Pons (tissue), 1 donor: ENCODE measurements at regions not wholly inside any gene's neighbourhood (a gene's known extent, or its start where the extent isn't known, plus 50 kb on each side); places are given as distances from the start of the nearest gene placed in this dataset.
"Not testable (repeated sequence)": the region's sequence is repeated elsewhere in the genome, so short reads cannot be mapped to it uniquely, and the experiment has no call there.

Experiments
- DNase-seq: peaks from one replicate; pipeline ENCODE4 v3.0.0-alpha.2; 2016; ENCODE audit warnings: low spot score

DNA sequence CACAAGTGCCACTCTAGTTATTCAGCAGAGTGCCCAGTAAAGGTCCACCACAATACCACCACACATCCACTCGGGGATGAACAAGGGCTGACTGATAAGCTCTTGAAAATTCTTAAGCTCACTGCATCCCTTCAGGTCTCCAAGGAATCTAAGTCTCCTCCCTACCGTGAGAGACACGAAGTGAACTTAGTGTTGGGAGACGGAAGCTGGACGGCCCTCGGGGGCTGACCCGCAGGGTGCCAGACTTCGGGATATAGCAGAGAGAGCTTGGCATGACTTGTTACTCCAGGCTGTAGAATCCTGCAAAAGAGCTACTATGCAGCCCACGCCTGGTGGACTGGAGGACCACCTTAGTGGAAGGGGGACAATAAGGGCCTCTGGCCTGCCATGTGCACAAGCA, 75.1 kb downstream of the LYZL1 start:
- not testable (repeated sequence) for DNase-seq

DNA sequence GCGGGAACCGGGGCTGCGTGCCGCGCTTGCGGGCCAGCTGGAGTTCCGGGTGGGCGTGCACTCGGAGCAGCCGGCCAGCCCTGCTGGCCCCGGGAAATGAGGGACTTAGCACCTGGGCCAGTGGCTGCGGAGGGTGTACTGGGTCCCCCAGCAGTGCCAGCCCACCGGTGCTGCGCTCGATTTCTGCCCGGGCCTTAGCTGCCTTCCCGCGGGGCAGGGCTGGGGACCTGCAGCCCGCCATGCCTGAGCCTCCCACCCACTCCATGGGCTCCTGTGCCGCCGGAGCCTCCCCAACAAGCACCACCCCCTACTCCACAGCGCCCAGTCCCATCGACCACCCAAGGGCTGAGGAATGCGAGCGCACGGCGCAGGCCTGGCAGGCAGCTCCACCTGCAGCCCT, 77.3 kb downstream of the LYZL1 start:
- not testable (repeated sequence) for DNase-seq

DNA sequence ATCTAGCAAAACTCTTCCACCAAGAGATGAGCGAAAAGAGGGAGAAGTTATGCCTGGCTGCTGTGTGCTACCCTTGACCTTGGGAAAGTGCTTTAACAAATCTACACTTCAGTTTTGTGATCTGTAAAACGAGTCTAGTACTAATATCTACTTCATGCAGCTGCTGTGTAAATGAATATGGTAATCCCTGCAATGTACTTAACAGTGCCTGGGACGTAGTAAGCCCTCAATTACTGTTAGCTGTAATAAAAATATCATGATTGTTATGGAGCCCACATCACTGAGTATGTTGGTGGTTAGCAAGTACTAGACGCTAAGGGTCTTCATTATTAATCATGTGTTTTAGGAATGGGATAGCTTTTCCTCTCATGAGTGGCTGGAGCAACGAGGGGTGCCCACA, 80.5 kb downstream of the LYZL1 start:
- DNase-seq, result no peak

DNA sequence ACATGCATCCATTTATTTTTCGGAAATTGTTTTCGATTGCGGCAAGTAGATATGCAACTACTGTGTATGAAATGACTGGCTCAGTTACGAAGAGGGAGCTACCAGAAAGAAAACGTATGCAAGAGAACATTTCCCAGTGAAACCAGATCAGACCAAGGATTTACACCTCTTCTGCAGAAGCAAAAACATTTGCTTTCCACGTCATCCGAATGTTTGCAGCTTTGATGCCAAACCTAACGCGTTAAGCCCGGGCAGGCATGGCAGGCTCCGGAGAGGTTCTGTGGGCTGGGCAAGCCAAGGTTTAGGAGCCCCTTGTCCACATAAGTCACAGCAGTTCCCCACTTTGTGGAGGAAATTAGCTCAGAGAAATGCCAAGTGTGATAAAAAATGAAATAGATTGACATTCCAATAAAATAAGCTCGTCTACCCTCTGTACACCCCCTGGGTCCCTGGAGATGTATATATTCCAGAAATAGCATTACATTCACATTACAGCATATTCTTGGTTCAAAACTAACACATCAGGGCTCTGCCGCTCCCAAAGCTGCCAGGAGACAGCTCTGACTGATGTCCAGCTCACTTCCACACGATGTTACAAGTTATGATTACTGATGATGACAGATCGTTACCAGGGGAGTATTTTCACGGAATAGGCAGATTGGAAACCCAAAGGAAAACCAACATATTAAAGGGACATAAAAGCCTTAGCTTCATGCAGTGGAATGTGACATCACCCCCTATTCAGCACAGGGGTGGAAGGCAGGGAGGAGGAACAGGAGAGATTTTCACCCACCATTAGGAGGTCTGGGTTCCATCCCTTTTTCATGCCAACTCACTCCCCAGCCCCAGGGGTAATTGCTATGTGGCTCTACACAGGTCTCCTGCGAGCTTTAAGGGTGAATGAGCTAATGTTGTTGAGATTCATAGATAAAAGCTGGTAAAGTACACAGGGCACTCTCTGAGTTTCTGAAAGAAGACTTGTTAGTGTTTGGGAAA, 81.5 kb downstream of the LYZL1 start:
- no peak for DNase-seq

DNA sequence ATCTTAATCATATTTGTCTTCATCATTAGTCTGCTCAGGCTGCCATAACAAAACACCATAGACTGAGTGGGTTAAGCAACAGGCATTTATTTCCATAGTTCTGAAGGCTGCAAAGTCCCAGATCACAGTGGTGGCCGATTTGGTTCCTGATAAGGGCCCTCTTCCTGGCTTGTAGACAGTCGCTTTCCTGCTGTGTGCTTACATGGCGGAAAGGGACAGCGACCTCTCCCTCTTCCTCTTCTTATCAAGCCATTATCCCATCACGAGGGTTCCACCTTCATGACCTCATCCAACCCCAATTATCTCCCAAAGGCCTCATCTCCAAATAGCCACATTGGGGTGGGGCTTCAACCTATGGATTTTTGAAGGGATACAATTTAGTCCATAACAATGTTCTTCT, 84.0 kb downstream of the LYZL1 start:
- DNase-seq, result no peak

DNA sequence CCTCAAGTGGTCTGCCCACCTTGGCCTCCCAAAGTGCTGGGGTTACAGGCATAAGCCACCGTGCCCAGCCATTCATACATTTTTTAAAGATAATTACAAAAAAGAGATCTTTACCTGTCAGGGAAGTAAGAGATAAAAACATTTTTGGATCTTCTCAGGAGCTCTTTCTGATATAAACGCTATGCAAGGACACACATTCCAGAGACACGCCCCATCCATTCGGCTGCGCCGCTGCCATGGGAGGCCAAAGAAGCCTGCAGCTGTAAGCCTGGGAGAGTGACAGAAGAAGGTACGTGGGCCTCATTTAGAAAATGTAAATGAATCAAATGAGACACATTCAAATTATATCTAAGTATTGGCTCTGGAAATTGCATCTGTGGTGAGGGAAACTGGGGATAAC, 85.3 kb downstream of the LYZL1 start:
- no peak for DNase-seq

DNA sequence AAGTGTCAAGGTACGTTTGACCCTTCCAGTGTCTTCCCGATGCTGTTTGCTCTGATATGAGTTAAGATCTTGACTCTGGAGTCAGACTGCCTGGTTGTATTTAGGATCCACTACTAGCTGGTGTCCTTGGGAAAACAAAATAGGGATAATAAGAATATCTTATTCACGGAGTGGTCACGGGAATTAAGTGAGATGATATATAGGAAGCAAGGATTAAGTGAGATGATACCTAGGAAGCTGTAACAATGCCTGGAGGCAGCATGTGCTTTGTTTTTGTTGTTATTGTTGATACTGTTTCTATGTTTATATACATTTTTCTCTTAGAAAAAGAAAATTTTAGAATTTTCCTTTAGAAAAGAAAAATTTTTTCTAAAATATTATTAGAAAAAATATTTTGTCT, 87.0 kb downstream of the LYZL1 start:
- no peak for DNase-seq

DNA sequence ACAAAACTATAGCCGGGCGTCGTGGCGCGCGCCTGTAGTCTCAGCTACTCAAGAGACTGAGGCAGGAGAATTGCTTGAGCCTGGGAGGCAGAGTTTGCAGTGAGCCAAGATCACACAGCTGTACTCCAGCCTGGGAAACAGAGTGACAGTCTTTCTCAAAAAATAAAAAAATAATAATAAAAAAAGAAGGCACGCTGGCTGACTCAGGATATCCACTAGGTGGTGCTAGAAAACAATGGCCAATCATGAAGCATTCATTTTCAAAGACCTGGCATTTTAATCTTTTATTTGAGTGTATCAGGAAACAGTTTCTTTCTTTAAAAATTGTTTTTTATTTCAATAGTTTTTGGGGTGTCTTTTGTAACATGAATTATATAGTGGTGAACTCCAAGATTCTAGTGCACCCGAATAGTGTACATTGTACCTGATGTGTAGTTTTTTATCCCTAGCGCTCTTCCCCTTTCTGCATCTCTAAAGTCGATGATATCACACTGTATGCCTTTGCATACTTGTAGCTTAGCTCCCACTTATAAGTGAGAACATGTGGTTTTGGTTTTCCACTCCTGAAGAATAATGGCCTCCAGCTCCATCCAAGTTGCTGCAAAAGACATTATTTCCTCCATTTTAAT, 88.6 kb downstream of the LYZL1 start:
- DNase-seq, result peak; percentile 6

DNA sequence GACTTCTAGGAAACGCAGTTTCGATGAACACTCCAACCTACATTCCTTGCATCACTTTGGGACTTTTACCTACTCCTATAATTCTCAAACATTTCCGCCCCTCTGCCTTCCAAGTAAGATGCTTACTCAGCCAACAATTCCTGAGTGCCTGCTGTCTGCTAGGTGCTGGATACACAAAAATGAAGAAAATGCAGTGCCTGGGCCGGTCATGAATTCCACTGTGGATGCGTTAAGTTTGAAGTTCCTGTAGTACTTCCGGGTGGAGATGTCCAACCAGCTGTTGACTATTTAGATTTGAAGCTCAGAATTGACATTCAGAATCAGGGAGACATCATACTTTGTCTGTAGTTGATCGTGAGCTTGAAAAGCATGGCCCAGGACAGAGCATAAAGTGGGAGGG, 89.2 kb downstream of the LYZL1 start:
- DNase-seq, result no peak

DNA sequence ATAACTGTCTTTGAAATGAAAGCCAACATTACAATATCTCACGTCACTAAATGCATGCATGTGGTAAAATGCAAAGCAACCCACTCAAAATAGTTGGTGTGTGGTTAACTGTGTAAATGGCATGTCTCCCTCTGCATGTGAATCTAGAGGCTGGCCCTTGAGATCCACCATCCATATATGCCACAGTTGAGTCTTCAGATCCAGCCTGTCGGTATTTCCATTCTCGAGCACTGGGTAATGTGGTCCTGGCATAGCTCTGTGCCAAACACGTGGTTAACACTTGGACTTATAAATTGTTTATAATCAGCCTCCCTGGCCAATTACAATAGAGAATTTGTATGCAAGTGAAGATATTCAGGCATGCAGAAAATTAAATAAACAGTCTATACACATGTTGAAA, 90.3 kb downstream of the LYZL1 start:
- DNase-seq, result no peak

DNA sequence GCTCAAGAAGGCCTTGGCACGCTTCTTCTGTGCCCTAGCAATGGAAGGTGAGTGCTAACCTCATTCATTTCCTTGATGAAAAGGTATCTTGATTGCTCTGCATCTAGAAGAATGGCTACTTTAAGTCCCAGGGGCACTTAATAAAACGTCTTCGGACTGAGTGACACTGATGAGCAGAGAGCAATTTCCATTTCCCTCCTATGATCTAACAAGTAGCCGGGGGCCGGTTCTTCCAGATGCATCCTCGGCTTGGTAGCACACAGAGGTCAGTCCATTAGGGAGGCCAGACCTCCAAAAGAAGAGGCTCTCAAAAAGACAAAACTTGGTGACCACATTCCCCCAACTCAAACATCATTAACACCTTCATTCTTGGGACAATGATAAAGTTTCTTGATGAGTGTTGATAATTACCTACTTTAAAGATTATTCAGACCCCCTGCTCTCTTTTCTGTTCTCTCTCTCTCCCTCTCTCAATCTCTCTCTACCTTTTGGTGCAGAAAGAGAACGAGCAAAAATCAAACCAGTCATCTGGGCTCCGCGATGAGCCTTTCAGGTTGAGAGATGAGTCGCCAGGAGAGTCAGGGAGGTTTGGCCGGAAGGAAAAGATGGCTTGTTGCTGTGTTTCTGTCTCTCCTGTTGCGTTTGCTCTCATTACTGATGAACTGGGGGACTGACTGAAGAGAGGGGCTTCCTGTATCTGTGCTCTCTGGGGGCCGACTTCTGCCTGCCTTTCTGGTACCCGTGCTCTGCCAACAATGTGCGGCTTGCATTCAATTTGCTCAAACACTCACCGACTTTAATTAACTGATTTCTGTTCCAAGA, 91.1 kb downstream of the LYZL1 start:
- not testable (repeated sequence) for DNase-seq

DNA sequence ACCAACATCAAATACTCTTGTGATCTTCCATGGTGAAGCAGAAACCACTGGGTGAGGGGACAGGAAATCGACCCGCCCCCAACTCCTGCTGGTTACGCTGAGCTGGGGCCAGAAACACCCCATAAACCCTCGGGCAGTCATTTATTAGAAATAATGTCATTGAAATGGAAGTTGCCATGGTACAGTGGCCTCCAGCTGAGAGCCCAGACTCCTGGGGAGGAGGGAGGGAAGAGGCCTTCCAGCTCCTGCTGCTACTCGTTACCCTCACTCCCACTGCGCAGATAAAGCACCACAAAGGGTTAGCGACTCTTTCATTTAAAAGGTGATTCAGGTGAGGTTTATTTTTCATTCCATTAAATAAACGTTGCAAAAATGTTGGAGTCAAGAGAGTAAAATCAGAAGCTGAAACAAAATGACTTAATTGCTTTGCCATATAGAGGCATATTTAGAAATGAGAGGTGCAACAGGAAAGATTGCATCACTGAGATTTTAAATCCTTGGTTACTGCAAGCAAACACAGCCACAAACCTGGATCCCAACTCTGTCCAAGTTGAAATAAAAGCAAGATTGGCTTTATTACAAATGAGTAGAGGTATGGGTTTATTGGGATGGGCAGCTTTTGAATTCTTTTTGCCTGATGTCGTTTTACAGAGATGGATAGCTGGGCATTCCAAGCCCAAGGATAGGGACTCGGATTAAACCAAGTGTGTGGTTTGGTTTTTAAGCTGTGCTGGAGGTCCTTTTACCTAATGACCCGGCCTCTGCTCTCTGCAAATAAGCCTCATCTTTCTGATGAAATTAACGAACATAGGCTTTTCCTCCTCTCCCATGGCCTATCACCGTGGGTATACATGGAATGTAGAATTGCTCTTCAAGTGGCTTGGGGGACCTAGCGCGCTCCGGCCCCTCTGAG, 92.0 kb downstream of the LYZL1 start:
- DNase-seq, result not testable (repeated sequence)

DNA sequence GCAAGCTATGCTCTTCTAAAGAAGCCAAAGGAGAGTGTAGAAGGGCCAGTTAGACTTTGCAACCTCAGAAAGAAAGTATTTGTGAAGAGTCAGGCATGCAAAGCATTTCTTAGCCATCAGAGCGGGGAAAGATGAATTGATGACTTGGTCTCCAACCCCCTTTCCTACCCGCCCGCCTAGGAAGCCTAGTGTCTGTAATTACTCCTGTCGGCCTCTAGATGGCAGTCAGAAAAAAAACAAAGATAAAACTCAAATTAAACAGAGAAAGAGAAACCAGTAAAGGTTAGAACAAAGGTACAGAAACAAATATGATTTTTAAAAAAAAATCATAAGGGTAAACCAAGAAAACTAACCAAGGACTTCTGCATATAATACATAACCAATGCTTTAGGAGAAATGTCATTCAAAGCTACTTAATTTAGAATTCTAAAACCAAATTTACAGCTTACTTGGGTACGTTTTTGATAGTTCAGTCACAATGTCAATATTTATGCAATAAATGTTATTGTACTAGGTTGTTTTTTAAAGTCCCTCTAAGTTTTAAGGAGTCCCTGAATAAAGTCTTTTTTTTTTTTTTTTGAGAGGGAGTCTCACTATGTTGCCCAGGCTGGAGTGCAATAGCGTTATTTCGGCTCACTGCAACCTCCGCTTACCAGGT, 97.6 kb downstream of the LYZL1 start:
- peak; percentile 34 for DNase-seq

DNA sequence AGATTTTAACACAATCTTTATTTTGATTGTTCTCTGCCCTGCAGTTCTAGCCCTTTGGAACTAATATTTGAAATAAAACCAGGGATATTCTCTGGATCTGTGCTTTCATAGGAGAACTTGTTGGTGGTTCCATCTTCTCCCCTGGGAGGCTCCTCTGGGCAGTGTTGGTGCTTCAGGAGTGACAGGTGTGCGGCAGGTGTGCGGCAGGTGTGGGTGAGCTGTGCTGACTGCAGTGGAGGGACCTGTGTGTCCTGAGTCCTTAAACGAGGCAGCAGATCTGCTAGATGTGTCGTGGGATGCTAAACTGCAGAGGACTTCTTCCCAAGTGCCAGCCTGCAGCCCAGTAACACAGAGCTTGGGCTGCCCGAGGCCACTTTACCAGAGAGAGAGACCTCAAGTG, 98.4 kb downstream of the LYZL1 start:
- DNase-seq, result no peak

DNA sequence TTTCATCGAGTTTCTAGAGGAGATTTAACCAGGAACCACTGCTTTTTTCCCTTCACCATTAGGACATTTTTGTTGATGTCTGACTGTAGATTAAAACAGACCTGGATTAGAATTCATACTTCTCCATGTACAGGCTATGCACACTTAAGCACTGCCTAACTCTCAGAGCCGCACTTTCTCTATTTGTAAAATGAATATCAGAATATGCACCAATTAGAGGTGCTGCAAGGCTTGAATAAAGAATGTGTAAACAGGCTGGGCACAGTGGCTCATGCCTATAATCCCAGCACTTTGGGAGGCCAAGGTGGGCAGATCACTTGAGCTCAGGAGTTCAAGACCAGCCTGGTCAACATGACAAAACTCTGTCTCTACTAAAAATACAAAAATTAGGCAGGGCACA, 99.2 kb downstream of the LYZL1 start:
- DNase-seq, result not testable (repeated sequence)

DNA sequence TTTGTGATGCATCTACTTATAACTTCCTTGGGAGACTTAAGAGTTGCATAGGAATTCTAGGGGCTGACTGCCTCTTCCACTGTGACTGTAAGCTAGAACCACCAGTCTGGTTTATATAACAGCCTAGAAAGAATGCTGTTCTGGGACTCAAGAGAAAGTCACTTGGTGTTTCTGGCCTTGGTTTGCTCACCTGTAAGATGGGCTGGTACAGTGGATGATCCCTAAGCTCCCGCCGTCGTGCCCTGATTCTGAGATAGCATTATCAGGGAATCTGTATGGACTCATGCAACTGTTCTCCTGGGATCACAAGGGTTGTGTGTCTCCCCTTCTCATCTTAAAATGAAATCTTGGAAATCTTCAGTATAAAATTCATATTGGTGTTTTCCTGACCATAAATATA, 100.6 kb downstream of the LYZL1 start:
- DNase-seq, result no peak

DNA sequence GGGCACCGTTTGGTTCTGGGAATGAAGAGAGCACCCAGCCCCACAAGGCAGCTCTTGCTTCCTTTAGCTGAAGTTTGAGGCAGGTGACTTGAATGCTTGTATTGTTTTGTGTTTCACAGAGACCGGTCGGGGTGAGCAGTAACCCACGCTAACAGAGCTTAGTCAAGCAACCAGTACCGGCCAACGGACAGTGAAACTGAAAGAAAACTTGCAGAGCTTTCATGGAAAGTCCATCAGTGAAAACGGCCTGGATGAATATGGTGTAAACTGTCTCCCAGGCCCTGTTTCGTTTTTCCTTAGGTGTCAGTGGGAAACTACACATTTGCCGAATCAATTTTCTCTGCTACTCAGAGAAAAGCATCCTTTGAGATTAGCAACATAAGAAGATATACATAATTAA, 101.1 kb downstream of the LYZL1 start:
- DNase-seq, result no peak

DNA sequence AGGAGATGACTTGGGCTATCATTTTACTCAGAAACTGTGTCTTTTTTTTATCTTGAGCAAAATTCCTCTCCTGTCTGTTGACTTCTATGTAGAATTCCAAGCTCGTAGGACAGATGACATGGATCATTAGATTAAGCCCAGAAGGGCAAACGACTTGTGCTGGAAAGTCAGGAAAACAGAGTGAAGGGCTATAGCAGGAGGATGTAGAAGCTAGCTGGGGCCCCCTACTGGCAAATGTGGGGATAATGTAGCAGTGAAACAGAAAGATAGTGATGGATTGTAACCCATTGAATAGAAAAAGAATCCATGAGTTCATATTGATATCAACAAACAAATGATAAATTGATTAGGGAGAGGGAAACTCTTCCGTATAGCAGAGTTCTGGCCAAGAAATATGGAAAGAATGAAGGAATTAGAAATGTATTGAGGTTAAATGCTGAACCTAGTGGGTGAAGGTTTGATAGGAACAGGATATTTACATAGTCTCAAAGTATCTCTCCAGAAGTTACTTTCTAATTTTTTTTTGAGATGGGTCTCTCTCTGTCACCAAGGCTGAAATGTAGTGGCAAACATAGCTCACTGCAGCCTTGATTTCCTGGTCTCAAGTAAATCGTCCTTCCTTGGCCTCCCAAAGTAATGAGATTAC, 103.6 kb downstream of the LYZL1 start:
- peak; percentile 55 for DNase-seq

DNA sequence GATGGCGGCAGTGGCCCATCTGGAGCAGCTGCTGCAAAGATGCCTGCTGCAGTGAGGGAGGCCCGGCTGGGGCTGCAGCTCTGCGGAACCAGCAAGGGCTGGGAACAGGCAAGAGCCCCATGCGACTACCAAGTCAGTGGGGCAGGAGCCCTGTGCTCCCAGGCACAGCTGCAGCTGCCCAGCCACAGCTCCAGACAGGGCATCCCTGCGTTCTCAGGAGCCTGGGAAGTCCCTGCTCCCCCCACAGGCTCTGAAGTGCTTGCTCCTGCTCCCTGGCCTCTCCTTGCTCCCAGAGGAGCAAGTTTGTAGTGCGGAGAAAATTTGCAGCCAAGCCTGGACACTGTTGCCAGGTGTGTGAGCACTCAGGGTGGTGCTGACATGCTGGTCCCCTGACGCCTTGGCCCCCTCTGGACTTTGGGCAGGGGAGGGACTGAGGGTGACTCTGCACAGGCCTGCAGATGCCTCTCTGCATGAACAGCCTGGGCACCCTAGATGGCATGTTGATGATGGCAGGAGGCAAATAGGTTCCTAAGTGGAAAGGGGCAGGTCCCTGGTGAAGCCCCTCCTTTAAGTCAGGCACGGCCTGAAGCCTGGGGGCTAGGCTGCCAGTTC, 105.6 kb downstream of the LYZL1 start:
- no peak for DNase-seq

DNA sequence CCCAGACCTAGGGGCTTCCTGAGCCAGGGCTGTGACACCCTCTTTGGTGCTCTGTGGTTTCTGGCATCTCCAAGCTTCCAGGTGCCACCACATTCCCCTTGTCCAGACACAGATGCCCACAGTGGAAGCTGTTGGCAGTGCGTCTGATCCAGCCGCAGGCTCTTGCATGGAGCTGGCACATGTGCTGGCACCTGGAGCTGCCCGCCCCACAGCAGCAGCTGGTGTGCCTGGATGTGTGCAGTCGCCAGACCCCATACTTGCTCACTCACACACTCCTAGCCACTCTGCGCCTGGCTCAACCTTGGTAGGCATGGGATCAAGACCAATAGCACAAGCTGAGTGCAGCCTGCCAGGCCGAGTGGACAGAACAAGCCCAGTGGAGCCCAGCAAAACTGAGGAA, 106.5 kb downstream of the LYZL1 start:
- DNase-seq, result no peak
